ENCODE measurements at regions not wholly inside any gene's neighbourhood (a gene's known extent, or its start where the extent isn't known, plus 50 kb on each side); places are given as distances from the start of the nearest gene placed in this dataset.

DNA sequence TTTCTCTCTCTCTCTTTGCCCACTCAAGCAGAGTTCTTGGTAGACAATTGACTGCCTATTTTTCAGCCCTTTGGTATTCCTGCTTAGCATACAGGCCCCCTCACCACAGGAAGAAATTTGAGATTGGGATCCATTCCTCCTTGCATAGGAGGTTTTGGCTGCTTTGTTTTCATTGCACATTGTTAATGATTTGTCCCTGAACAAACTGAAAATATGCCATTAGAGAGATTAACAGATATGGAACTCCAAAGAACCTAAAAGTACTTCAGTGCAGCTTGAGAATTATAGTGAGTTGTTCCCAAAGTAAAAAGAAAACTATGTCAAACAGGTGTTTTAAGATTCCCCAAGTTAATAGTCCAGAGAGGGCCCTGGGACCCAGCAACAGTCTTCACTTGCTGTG is 200.0 kb downstream of the TTLL7 start:
- Histone ChIP-seq H3K4me3 (ENCODE audit: low read depth in 1 of 5, low read length in 5 of 5) (no peak overlapping the region), H3K4me1 (ENCODE audit: control insufficient read depth in 5 of 5, insufficient read depth in 5 of 5, low read length in 5 of 5) (peaks cover 0 to 22% (median 12%) of the 10 kb centered on the region in 5 donors)

DNA sequence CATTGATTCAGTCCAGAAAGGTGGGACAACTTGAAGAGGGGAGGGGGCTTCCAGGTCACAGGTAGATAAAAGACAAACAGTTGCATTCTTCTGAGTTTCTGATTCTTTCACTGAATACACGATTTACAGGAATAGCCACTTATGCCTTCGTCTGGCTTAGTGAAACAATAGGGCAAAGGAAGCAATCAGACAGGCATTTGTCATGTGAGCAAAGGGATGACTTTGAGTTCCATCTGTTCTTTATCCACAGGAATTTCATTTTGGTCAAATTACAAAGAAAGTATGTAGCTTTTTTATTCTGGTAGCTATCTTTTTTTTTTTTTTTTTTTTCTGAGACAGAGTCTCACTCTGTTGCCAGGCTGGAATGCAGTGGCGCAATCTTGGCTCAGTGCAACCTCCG is 202.5 kb downstream of the TTLL7 start:
- H3K36me3 ChIP-seq (ENCODE audit: control insufficient read depth in 5 of 5, insufficient read depth in 5 of 5, low read length in 5 of 5) = no peaks in the 10 kb centered on the region
- no peak overlapping the region for H3K9ac ChIP-seq (ENCODE audit: low read length in 5 of 5)
- no peaks in the 10 kb centered on the region for H3K27me3 ChIP-seq (ENCODE audit: control insufficient read depth in 5 of 5, insufficient read depth in 4 of 5, low read length in 5 of 5)
- no peak overlapping the region for H3K27ac ChIP-seq (ENCODE audit: low read depth, low read length)
- no peak overlapping the region for H3K4me3 ChIP-seq (ENCODE audit: low read depth in 1 of 5, low read length in 5 of 5)
- H3K4me1 ChIP-seq (ENCODE audit: control insufficient read depth in 5 of 5, insufficient read depth in 5 of 5, low read length in 5 of 5) = peaks cover 0 to 9% (median 6%) of the 10 kb centered on the region in 5 donors
- no peaks in the 10 kb centered on the region for H3K9me3 ChIP-seq (ENCODE audit: control insufficient read depth in 5 of 5, low read length in 5 of 5)

More for the DNA sequence above, 200.0 kb downstream of the TTLL7 start:
- H3K27ac ChIP-seq (ENCODE audit: low read depth, low read length) = no peak overlapping the region
- H3K9me3 ChIP-seq (ENCODE audit: control insufficient read depth in 5 of 5, low read length in 5 of 5) = no peaks in the 10 kb centered on the region
- no peak overlapping the region for H3K9ac ChIP-seq (ENCODE audit: low read length in 5 of 5)
- no peaks in the 10 kb centered on the region for H3K27me3 ChIP-seq (ENCODE audit: control insufficient read depth in 5 of 5, insufficient read depth in 4 of 5, low read length in 5 of 5)
- H3K36me3 ChIP-seq (ENCODE audit: control insufficient read depth in 5 of 5, insufficient read depth in 5 of 5, low read length in 5 of 5) = no peaks in the 10 kb centered on the region

DNA sequence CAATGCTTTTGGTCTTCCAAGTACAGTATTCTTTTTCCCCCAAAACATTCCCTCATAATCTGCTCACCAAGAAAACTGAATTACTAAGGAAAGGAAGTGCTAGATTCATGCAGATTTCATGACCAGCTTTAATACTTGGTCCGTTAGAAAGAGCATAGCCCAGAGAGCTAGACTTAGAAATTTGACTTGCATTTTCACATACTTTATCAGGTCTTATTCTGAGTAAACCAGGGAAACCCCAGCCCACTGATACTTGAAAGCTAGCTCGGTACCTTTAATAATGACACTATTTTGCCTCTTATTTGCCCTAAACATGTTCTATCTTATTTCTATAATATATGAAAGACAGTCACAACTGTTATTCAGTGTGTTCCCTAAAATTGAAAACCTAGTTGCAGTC is 204.5 kb downstream of the TTLL7 start:
- Histone ChIP-seq H3K27ac (ENCODE audit: low read depth, low read length) (no peak overlapping the region), H3K4me1 (ENCODE audit: control insufficient read depth in 5 of 5, insufficient read depth in 5 of 5, low read length in 5 of 5) (peaks cover 0 to 3% (median under 1%) of the 10 kb centered on the region in 5 donors), H3K9ac (ENCODE audit: low read length in 5 of 5) (no peak overlapping the region), H3K9me3 (ENCODE audit: control insufficient read depth in 5 of 5, low read length in 5 of 5) (no peaks in the 10 kb centered on the region), H3K4me3 (ENCODE audit: low read depth in 1 of 5, low read length in 5 of 5) (no peak overlapping the region), H3K27me3 (ENCODE audit: control insufficient read depth in 5 of 5, insufficient read depth in 4 of 5, low read length in 5 of 5) (no peaks in the 10 kb centered on the region), H3K36me3 (ENCODE audit: control insufficient read depth in 5 of 5, insufficient read depth in 5 of 5, low read length in 5 of 5) (no peaks in the 10 kb centered on the region)

DNA sequence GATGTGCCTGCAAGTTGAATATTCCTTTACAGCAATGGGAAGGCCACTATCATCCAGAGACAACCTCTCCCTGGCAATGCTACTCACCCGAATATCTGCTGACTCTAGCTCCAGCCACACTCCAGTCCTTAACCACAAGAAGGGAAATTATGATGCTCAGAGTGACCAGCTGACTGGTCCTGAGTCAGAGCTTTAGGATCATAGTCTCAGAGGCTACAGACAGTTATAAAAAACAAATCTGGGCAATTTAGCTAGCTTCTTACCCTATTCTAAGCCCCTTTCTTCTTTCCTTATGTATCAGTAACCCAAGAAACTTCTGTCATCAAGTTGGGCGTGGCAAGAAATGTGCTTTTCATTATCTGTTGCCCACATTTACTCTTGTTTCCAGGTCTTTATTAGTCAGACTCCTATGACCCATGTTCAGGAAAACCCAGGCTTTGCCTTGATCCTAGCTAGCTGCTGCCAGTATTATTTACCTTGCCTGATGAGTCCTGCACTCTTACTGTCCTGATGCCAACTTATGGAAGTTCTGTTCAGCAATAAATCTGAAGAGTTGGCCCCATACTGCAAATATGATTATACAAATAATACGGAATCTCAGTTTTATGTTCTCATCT is 207.0 kb downstream of the TTLL7 start:
- Histone ChIP-seq H3K4me1 (ENCODE audit: control insufficient read depth in 5 of 5, insufficient read depth in 5 of 5, low read length in 5 of 5) (peaks cover 0 to 2% (median 0%) of the 10 kb centered on the region in 5 donors), H3K27me3 (ENCODE audit: control insufficient read depth in 5 of 5, insufficient read depth in 4 of 5, low read length in 5 of 5) (no peaks in the 10 kb centered on the region), H3K9ac (ENCODE audit: low read length in 5 of 5) (no peak overlapping the region), H3K9me3 (ENCODE audit: control insufficient read depth in 5 of 5, low read length in 5 of 5) (no peaks in the 10 kb centered on the region), H3K36me3 (ENCODE audit: control insufficient read depth in 5 of 5, insufficient read depth in 5 of 5, low read length in 5 of 5) (no peaks in the 10 kb centered on the region), H3K27ac (ENCODE audit: low read depth, low read length) (no peak overlapping the region), H3K4me3 (ENCODE audit: low read depth in 1 of 5, low read length in 5 of 5) (no peak overlapping the region)

DNA sequence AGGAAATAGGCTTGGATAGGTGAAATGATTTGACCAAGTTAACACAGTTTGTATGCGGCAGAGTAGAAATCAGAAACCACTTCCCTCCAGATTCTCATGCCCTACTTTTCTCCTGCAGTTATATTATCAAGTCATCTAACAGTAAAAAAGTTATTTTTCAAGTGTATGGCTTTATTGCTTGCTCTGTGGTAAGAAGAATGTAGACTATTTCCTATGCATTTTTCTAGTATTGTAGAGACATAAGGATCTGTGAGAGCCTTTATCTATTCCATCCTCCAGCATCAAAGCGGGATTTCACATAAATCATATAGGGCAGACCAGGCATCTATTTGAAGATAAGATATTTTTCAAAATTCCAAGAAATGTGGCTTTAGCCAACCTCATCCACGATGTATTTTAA is 208.5 kb downstream of the TTLL7 start:
- H3K27ac ChIP-seq (ENCODE audit: low read depth, low read length) = no peak overlapping the region
- no peak overlapping the region for H3K4me3 ChIP-seq (ENCODE audit: low read depth in 1 of 5, low read length in 5 of 5)
- no peak overlapping the region for H3K9ac ChIP-seq (ENCODE audit: low read length in 5 of 5)
- no peaks in the 10 kb centered on the region for H3K4me1 ChIP-seq (ENCODE audit: control insufficient read depth in 5 of 5, insufficient read depth in 5 of 5, low read length in 5 of 5)
- H3K36me3 ChIP-seq (ENCODE audit: control insufficient read depth in 5 of 5, insufficient read depth in 5 of 5, low read length in 5 of 5) = no peaks in the 10 kb centered on the region
- no peaks in the 10 kb centered on the region for H3K27me3 ChIP-seq (ENCODE audit: control insufficient read depth in 5 of 5, insufficient read depth in 4 of 5, low read length in 5 of 5)
- no peaks in the 10 kb centered on the region for H3K9me3 ChIP-seq (ENCODE audit: control insufficient read depth in 5 of 5, low read length in 5 of 5)

DNA sequence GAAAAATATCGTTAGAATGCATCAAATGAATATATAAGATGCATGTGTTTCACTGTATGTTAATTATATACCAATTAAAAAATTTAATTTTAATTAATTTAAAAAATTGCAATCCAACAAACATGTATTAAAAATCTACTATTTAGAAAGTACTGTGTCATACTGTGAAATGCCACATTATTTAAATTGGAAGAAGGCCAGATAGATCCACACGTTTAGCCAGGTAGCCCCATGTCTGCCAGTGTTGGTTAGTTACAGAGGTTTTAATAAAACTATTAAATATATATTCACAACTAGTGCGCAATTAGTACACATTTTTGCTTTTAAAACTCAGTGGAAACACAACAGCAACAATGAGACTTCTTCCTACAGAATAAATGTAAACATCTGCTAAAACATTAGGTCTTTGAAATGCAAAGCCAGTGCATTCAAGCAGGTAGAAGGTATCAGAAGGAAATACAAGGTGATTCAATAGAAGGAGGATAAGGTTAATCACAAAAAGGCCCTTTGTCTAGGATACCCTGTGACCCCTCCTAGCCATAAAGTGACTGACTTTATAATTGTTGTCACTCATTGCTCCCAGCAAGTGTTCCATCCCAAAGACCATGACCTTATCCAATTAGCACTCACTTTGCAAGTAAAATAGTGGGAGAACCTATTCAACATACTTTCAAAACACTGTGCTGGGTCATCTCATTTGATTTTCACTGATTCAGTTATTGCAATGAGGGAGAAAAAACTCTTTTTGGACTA is 211.5 kb downstream of the TTLL7 start:
- H3K4me3 ChIP-seq (ENCODE audit: low read depth in 1 of 5, low read length in 5 of 5) = no peak overlapping the region
- H3K9me3 ChIP-seq (ENCODE audit: control insufficient read depth in 5 of 5, low read length in 5 of 5) = peaks cover 0 to 5% (median 4%) of the 10 kb centered on the region in 5 donors
- H3K27ac ChIP-seq (ENCODE audit: low read depth, low read length) = no peak overlapping the region
- H3K9ac ChIP-seq (ENCODE audit: low read length in 5 of 5) = no peak overlapping the region
- H3K36me3 ChIP-seq (ENCODE audit: control insufficient read depth in 5 of 5, insufficient read depth in 5 of 5, low read length in 5 of 5) = no peaks in the 10 kb centered on the region
- no peaks in the 10 kb centered on the region for H3K4me1 ChIP-seq (ENCODE audit: control insufficient read depth in 5 of 5, insufficient read depth in 5 of 5, low read length in 5 of 5)
- H3K27me3 ChIP-seq (ENCODE audit: control insufficient read depth in 5 of 5, insufficient read depth in 4 of 5, low read length in 5 of 5) = no peaks in the 10 kb centered on the region

DNA sequence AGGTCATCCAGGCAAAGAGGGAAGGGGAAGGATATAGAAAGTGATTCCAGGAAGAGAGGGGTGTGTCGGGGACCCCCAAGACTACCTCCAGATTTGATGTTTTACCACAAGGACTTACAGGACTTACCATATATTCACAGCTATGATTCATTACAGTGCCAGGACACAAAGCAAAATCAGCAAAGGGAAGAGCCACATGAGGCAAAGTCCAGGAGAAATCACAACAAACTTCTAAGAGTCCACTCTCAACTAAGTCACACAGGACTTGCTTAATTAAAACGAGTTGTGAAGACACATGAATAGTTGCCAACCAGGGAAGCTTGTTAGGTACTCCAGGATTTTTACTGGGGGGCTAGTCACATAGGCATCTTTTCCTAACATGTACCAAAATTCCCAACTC is 217.3 kb downstream of the TTLL7 start:
- Histone ChIP-seq H3K4me1 (ENCODE audit: control insufficient read depth in 5 of 5, insufficient read depth in 5 of 5, low read length in 5 of 5) (no peaks in the 10 kb centered on the region), H3K4me3 (ENCODE audit: low read depth in 1 of 5, low read length in 5 of 5) (no peak overlapping the region), H3K27me3 (ENCODE audit: control insufficient read depth in 5 of 5, insufficient read depth in 4 of 5, low read length in 5 of 5) (no peaks in the 10 kb centered on the region), H3K36me3 (ENCODE audit: control insufficient read depth in 5 of 5, insufficient read depth in 5 of 5, low read length in 5 of 5) (no peaks in the 10 kb centered on the region), H3K27ac (ENCODE audit: low read depth, low read length) (no peak overlapping the region), H3K9ac (ENCODE audit: low read length in 5 of 5) (no peak overlapping the region), H3K9me3 (ENCODE audit: control insufficient read depth in 5 of 5, low read length in 5 of 5) (peaks cover 0 to 5% (median 4%) of the 10 kb centered on the region in 5 donors)

DNA sequence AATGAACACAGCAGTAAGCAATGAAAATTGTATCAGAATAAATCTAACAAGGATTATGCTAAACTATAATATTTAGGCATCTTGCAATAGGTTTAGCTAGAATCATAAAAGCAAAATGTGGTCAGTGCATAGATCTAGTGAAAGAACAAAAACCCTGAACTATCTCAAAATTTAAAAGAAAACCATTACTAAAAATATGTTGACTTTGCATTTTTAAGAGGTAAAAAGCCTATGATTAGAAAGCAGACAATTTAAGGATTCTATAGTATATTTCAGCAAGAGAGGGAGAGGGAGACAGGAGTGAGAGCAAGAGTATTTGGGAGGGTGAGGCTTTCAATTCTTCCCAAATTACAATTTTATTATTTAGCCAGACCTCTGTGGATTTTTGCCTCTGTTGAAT is 219.4 kb downstream of the TTLL7 start:
- Histone ChIP-seq H3K27me3 (ENCODE audit: control insufficient read depth in 5 of 5, insufficient read depth in 4 of 5, low read length in 5 of 5) (no peaks in the 10 kb centered on the region), H3K36me3 (ENCODE audit: control insufficient read depth in 5 of 5, insufficient read depth in 5 of 5, low read length in 5 of 5) (no peaks in the 10 kb centered on the region), H3K27ac (ENCODE audit: low read depth, low read length) (no peak overlapping the region), H3K4me3 (ENCODE audit: low read depth in 1 of 5, low read length in 5 of 5) (no peak overlapping the region), H3K9me3 (ENCODE audit: control insufficient read depth in 5 of 5, low read length in 5 of 5) (peaks cover 0 to 5% (median 4%) of the 10 kb centered on the region in 5 donors), H3K9ac (ENCODE audit: low read length in 5 of 5) (no peak overlapping the region), H3K4me1 (ENCODE audit: control insufficient read depth in 5 of 5, insufficient read depth in 5 of 5, low read length in 5 of 5) (no peaks in the 10 kb centered on the region)

DNA sequence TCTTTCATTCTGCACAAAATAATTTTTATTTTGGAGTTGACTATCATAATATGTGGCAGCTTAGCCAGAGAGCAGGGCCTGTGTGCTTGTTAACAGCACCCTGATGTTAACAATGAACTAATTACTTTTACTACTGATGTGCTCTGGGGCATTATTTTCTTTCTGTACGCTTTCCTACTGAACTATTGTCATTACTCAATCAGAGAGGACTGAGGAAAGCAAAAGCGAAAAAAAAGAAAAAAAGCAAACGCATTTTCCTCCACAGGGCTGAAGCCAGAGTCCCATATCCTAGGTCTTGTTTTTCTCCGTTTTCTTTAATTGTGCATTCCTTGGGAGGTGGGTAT is 221.2 kb downstream of the TTLL7 start:
- no peaks in the 10 kb centered on the region for H3K27me3 ChIP-seq (ENCODE audit: control insufficient read depth in 5 of 5, insufficient read depth in 4 of 5, low read length in 5 of 5)
- no peaks in the 10 kb centered on the region for H3K4me1 ChIP-seq (ENCODE audit: control insufficient read depth in 5 of 5, insufficient read depth in 5 of 5, low read length in 5 of 5)
- H3K27ac ChIP-seq (ENCODE audit: low read depth, low read length) = no peak overlapping the region

DNA sequence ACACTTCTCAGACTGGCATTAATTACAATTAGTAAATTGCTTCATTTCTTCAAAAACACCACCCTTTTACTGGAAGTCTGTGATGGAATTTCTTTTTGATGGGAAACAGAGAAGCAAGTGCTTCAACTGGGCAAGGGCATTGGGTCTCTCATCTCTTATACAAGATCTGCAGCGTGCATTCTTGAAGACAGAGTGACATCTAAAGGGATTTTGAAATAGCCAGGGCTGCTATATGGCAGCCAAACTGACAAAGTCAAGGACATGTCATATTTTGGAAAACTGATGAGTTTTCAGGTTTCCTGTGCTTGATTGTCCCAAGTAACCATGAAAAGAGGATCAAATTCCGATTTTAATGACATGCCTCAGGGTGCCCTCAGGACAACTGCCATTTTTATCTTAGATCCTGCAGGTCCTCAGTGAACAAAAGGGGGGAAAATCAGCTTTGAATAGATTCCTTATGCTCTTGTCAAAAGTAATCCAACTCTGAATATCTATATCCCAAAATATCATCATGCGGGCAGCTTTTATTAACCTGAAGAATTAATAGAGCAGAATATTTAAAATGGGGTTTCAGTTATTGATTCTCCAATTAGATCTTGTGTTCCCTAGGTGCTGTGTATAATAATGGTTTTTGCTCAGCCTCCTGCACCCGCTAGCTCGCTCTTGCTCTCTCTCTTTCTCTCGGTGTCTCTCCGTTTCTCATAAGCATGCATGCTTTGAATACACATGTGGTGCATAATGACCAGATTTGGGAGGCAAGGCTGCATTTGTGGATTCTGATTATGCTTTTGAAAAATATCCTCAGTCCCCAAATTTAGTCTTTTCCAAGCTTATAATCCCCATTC is 221.8 kb downstream of the TTLL7 start:
- Histone ChIP-seq H3K27me3 (ENCODE audit: control insufficient read depth in 5 of 5, insufficient read depth in 4 of 5, low read length in 5 of 5) (no peaks in the 10 kb centered on the region), H3K4me3 (ENCODE audit: low read depth in 1 of 5, low read length in 5 of 5) (no peak overlapping the region), H3K9ac (ENCODE audit: low read length in 5 of 5) (no peak overlapping the region), H3K27ac (ENCODE audit: low read depth, low read length) (no peak overlapping the region), H3K4me1 (ENCODE audit: control insufficient read depth in 5 of 5, insufficient read depth in 5 of 5, low read length in 5 of 5) (no peaks in the 10 kb centered on the region), H3K9me3 (ENCODE audit: control insufficient read depth in 5 of 5, low read length in 5 of 5) (no peaks in the 10 kb centered on the region), H3K36me3 (ENCODE audit: control insufficient read depth in 5 of 5, insufficient read depth in 5 of 5, low read length in 5 of 5) (no peaks in the 10 kb centered on the region)

More for the DNA sequence above, 221.2 kb downstream of the TTLL7 start:
- Histone ChIP-seq H3K9ac (ENCODE audit: low read length in 5 of 5) (no peak overlapping the region), H3K36me3 (ENCODE audit: control insufficient read depth in 5 of 5, insufficient read depth in 5 of 5, low read length in 5 of 5) (no peaks in the 10 kb centered on the region), H3K4me3 (ENCODE audit: low read depth in 1 of 5, low read length in 5 of 5) (no peak overlapping the region), H3K9me3 (ENCODE audit: control insufficient read depth in 5 of 5, low read length in 5 of 5) (no peaks in the 10 kb centered on the region)

Data from subcutaneous abdominal adipose tissue (tissue), 5 donors.